B cell (primary cell): ENCODE measurements at regions not wholly inside any gene's neighbourhood (a gene's known extent, or its start where the extent isn't known, plus 50 kb on each side); places are given as distances from the start of the nearest gene placed in this dataset.

Experiments used
- CTCF ChIP-seq: fragments of 200-600 bp; IDR thresholded peaks from one replicate; pipeline ENCODE4 v1.8.0; 2022; ENCODE audit warnings: antibody characterized with exemption, mild to moderate bottlenecking
- EZH2 ChIP-seq: IDR thresholded peaks from 2 replicates; pipeline ENCODE4 v1.6.1; 2012; ENCODE audit warnings: borderline replicate concordance, low read depth, mild to moderate bottlenecking, moderate library complexity, low read length; ENCODE audit not compliant: insufficient read depth, poor library complexity, severe bottlenecking

- TF ChIP-seq CTCF (peak; percentile 32), EZH2 (no peak)
Observed at GRCh38 chr18:57859314-57859713, 56.2 kb upstream of the ATP8B1 start.
